ENCODE measurements at regions not wholly inside any gene's neighbourhood (a gene's known extent, or its start where the extent isn't known, plus 50 kb on each side); places are given as distances from the start of the nearest gene placed in this dataset.

GRCh38 chr11:97149741-97150140 is 759.9 kb downstream of the JRKL start:
- ChIA-PET POLR2A (no interaction called here), CTCF (no interaction called here)
- no peak overlapping the region for H3K4me3 ChIP-seq (replicated peaks in 1 of 3; ENCODE audit: insufficient read depth in 1 of 3, low read depth in 1 of 3, low read length in 3 of 3)
- H3K9ac ChIP-seq (replicated peaks; ENCODE audit: extremely low read depth, insufficient read depth, low read length), result no peak overlapping the region
- no TSS peak for BruUV-seq (replicated peaks)
- TF ChIP-seq MYC (IDR thresholded peaks at IDR 0.05; ENCODE audit: low read depth, low read length), result no peak
- no peak for TF ChIP-seq JUN (IDR thresholded peaks at IDR 0.05; ENCODE audit: borderline replicate concordance, insufficient read depth, insufficient read length, low read depth)
- no peak for FAIRE-seq
- no peaks in the 10 kb centered on the region for H3K9me3 ChIP-seq (replicated peaks; ENCODE audit: control insufficient read depth, insufficient read depth, low read length)
- H3K79me2 ChIP-seq (ENCODE audit: control insufficient read depth, insufficient read depth, low read length), result no peaks in the 10 kb centered on the region
- H4K20me1 ChIP-seq (replicated peaks; ENCODE audit: control insufficient read depth, extremely low read depth, insufficient read depth, low read length), result no peaks in the 10 kb centered on the region
- H3K4me1 ChIP-seq (ENCODE audit: control insufficient read depth, extremely low read depth, insufficient read depth, low read length), result no peaks in the 10 kb centered on the region
- H2AFZ ChIP-seq (ENCODE audit: low read depth, low read length), result no peak overlapping the region
- intact Hi-C loops (cut with micrococcal nuclease), result no loop called here
- no peaks in the 10 kb centered on the region for H3K36me3 ChIP-seq (ENCODE audit: control insufficient read depth in 2 of 2, extremely low read depth in 1 of 2, insufficient read depth in 2 of 2, low read length in 2 of 2)
- DNase-seq (ENCODE audit: low read depth, low spot score), result no peak
- no peak overlapping the region for H3K4me2 ChIP-seq (ENCODE audit: insufficient read depth, low read length)
- no peaks in the 10 kb centered on the region for H3K27me3 ChIP-seq (ENCODE audit: control insufficient read depth in 2 of 2, insufficient read depth in 2 of 2, low read length in 2 of 2)
- H3K27ac ChIP-seq (ENCODE audit: insufficient read depth, low read depth, low read length), result no peak overlapping the region
- H3K9me1 ChIP-seq (replicated peaks; ENCODE audit: control insufficient read depth, extremely low read depth, insufficient read depth, low read length), result no peaks in the 10 kb centered on the region
- dilution Hi-C loops (cut with MboI; ENCODE audit: extremely low pct_ligation_motif_present, low sequenced_read_pairs), result no loop called here

DNA sequence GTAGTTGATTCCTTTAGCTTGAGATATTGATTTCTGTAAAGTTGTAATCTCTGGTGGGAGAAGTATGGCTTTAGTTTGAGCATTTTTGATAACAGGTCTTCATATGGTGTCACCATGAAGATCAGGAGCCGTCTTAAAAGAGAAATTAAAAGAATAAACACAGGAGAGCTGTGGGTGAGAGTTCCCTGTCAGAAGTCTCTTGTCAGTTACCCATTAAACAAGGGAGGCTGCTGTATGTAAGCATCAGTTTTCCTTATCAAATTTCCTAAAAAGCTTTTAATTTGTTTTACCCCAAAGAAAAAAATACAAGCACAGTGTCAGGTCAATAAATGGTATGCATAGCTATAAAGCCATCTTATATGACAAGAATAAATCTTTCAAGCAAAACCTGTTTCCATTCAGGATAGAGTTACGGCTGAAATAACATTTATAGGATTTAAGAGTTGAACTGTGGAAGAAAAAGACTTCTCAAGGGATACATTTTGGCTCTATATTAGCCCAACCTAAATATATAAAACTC is 767.5 kb downstream of the JRKL start:
- no TSS peak for BruUV-seq (replicated peaks)
- POLR2A ChIA-PET, result no interaction called here
- H3K4me2 ChIP-seq (ENCODE audit: insufficient read depth, low read length), result no peak overlapping the region
- no peaks in the 10 kb centered on the region for H3K79me2 ChIP-seq (ENCODE audit: control insufficient read depth, insufficient read depth, low read length)
- H3K9me1 ChIP-seq (replicated peaks; ENCODE audit: control insufficient read depth, extremely low read depth, insufficient read depth, low read length), result no peaks in the 10 kb centered on the region
- H3K9ac ChIP-seq (replicated peaks; ENCODE audit: extremely low read depth, insufficient read depth, low read length), result no peak overlapping the region
- H3K27ac ChIP-seq (ENCODE audit: insufficient read depth, low read depth, low read length), result no peak overlapping the region
- H2AFZ ChIP-seq (ENCODE audit: low read depth, low read length), result no peak overlapping the region
- dilution Hi-C loops (cut with MboI; ENCODE audit: extremely low pct_ligation_motif_present, low sequenced_read_pairs) (no loop called here), intact Hi-C loops (cut with micrococcal nuclease) (no loop called here)
- H3K9me3 ChIP-seq (replicated peaks; ENCODE audit: control insufficient read depth, insufficient read depth, low read length), result no peaks in the 10 kb centered on the region
- TF ChIP-seq POLR2A (IDR thresholded peaks at IDR 0.05; ENCODE audit: low read depth, low read length), result no peak
- TF ChIP-seq, protein P1, sequence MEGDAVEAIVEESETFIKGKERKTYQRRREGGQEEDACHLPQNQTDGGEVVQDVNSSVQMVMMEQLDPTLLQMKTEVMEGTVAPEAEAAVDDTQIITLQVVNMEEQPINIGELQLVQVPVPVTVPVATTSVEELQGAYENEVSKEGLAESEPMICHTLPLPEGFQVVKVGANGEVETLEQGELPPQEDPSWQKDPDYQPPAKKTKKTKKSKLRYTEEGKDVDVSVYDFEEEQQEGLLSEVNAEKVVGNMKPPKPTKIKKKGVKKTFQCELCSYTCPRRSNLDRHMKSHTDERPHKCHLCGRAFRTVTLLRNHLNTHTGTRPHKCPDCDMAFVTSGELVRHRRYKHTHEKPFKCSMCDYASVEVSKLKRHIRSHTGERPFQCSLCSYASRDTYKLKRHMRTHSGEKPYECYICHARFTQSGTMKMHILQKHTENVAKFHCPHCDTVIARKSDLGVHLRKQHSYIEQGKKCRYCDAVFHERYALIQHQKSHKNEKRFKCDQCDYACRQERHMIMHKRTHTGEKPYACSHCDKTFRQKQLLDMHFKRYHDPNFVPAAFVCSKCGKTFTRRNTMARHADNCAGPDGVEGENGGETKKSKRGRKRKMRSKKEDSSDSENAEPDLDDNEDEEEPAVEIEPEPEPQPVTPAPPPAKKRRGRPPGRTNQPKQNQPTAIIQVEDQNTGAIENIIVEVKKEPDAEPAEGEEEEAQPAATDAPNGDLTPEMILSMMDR (IDR thresholded peaks at IDR 0.05; ENCODE audit: extremely low read depth in 1 of 2, insufficient read depth in 1 of 2, low read depth in 1 of 2, low read length in 2 of 2), result no peak
- no peak for TF ChIP-seq GATA2 (IDR thresholded peaks at IDR 0.05; ENCODE audit: insufficient read depth, insufficient read length, low read depth, low read length)
- TF ChIP-seq MYC (IDR thresholded peaks at IDR 0.05; ENCODE audit: low read depth, low read length), result no peak
- no peak for TF ChIP-seq POLR2AphosphoS5 (IDR thresholded peaks at IDR 0.05; ENCODE audit: insufficient read depth, low read depth, low read length)
- TF ChIP-seq, protein P2, sequence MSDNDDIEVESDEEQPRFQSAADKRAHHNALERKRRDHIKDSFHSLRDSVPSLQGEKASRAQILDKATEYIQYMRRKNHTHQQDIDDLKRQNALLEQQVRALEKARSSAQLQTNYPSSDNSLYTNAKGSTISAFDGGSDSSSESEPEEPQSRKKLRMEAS (IDR thresholded peaks at IDR 0.05; ENCODE audit: insufficient read depth, insufficient read length), result no peak
- TF ChIP-seq JUN (IDR thresholded peaks at IDR 0.05; ENCODE audit: borderline replicate concordance, insufficient read depth, insufficient read length, low read depth), result no peak
- no peak for TF ChIP-seq FOS (IDR thresholded peaks at IDR 0.05; ENCODE audit: borderline replicate concordance, insufficient read depth, low read length)
- TF ChIP-seq EZH2 (IDR thresholded peaks at IDR 0.05; ENCODE audit: borderline replicate concordance, low read depth, low read length, severe bottlenecking), result no peak
- DNase-seq (ENCODE audit: low read depth, low spot score) (no peak), FAIRE-seq (no peak)
- H3K36me3 ChIP-seq (ENCODE audit: control insufficient read depth in 2 of 2, extremely low read depth in 1 of 2, insufficient read depth in 2 of 2, low read length in 2 of 2), result no peaks in the 10 kb centered on the region
- no peaks in the 10 kb centered on the region for H4K20me1 ChIP-seq (replicated peaks; ENCODE audit: control insufficient read depth, extremely low read depth, insufficient read depth, low read length)
- CTCF ChIA-PET, result no interaction called here
- H3K27me3 ChIP-seq (ENCODE audit: control insufficient read depth in 2 of 2, insufficient read depth in 2 of 2, low read length in 2 of 2), result no peaks in the 10 kb centered on the region
- no peak overlapping the region for H3K4me3 ChIP-seq (replicated peaks in 1 of 3; ENCODE audit: insufficient read depth in 1 of 3, low read depth in 1 of 3, low read length in 3 of 3)
- H3K4me1 ChIP-seq (ENCODE audit: control insufficient read depth, extremely low read depth, insufficient read depth, low read length), result no peaks in the 10 kb centered on the region

Measured in endothelial cell of umbilical vein (primary cell).